NB4 (cell line): ENCODE measurements at regions not wholly inside any gene's neighbourhood (a gene's known extent, or its start where the extent isn't known, plus 50 kb on each side); places are given as distances from the start of the nearest gene placed in this dataset.

ENCODE experiments used
- POLR2A ChIP-seq: IDR thresholded peaks from 2 replicates; pipeline ENCODE4 v1.6.1; 2011; ENCODE audit warnings: mild to moderate bottlenecking; ENCODE audit not compliant: insufficient read length; ENCODE audit errors: extremely low read depth
- TF ChIP-seq, protein P1 (sequence below): IDR thresholded peaks from one replicate; pipeline ENCODE4 v1.5.1; 2012; ENCODE audit warnings: low read depth, low read length

DNA sequence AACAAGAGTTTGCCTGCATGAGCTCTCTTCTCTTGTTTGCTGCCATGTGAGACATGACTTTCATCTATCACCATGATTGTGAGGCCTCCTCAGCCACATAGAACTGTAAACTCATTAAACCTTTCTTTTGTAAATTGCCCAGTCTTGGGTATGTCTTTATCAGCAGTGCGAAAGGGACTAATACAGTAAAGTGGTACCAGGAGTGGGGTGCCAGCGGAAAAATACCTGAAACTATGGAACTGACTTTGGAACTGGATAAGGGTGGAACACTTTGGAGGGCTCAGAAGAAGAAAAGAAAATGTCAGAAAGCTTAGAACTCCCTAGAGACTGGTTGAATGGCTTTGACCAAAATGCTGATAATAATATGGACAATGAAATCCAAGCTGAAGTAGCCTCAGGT lies 260.9 kb downstream of the DSC3 start:
- TF ChIP-seq, protein P1, sequence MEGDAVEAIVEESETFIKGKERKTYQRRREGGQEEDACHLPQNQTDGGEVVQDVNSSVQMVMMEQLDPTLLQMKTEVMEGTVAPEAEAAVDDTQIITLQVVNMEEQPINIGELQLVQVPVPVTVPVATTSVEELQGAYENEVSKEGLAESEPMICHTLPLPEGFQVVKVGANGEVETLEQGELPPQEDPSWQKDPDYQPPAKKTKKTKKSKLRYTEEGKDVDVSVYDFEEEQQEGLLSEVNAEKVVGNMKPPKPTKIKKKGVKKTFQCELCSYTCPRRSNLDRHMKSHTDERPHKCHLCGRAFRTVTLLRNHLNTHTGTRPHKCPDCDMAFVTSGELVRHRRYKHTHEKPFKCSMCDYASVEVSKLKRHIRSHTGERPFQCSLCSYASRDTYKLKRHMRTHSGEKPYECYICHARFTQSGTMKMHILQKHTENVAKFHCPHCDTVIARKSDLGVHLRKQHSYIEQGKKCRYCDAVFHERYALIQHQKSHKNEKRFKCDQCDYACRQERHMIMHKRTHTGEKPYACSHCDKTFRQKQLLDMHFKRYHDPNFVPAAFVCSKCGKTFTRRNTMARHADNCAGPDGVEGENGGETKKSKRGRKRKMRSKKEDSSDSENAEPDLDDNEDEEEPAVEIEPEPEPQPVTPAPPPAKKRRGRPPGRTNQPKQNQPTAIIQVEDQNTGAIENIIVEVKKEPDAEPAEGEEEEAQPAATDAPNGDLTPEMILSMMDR = no peak
- TF ChIP-seq POLR2A = no peak
